ENCODE measurements at regions not wholly inside any gene's neighbourhood (a gene's known extent, or its start where the extent isn't known, plus 50 kb on each side); places are given as distances from the start of the nearest gene placed in this dataset.

DNA sequence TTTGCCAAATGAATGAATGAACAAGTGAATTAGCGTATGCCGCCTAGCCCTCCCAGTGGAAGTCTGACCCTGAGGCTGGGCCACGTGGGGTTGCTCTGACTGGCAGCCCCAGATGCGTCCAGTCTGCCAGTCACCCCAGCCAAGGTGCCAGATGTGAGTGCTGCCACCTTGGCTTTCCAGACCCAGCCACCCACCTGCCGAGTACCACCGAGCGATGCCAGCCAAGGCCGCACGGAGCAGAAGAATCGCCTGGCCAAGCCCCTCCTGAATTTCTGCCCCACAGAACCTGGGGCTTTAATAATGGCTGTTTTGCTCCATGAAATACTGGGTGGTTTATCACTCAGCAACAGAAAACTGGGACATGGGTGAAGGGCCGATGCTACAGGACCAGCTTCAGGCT lies 59.3 kb downstream of the ADRA2C start:
- intact Hi-C loops (cut with DNase I): no loop called here
- no peak overlapping the region for H3K4me3 ChIP-seq (replicated peaks in 1 of 3)
- peaks cover 13 to 16% of the 10 kb centered on the region in 2 donors for H3K4me1 ChIP-seq
- WGBS, 2 donors: 88 to 93% methylated on average over 10 to 11 of the region's 11 CpGs
- no peak for TF ChIP-seq POLR2A (IDR thresholded peaks at IDR 0.05)
- TF ChIP-seq, protein P1, sequence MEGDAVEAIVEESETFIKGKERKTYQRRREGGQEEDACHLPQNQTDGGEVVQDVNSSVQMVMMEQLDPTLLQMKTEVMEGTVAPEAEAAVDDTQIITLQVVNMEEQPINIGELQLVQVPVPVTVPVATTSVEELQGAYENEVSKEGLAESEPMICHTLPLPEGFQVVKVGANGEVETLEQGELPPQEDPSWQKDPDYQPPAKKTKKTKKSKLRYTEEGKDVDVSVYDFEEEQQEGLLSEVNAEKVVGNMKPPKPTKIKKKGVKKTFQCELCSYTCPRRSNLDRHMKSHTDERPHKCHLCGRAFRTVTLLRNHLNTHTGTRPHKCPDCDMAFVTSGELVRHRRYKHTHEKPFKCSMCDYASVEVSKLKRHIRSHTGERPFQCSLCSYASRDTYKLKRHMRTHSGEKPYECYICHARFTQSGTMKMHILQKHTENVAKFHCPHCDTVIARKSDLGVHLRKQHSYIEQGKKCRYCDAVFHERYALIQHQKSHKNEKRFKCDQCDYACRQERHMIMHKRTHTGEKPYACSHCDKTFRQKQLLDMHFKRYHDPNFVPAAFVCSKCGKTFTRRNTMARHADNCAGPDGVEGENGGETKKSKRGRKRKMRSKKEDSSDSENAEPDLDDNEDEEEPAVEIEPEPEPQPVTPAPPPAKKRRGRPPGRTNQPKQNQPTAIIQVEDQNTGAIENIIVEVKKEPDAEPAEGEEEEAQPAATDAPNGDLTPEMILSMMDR (IDR thresholded peaks at IDR 0.05): no peak
- no peaks in the 10 kb centered on the region for H3K9me3 ChIP-seq
- no peaks in the 10 kb centered on the region for H3K27me3 ChIP-seq
- H3K36me3 ChIP-seq: no peaks in the 10 kb centered on the region
- H3K27ac ChIP-seq: no peak overlapping the region
- no peak for DNase-seq

DNA sequence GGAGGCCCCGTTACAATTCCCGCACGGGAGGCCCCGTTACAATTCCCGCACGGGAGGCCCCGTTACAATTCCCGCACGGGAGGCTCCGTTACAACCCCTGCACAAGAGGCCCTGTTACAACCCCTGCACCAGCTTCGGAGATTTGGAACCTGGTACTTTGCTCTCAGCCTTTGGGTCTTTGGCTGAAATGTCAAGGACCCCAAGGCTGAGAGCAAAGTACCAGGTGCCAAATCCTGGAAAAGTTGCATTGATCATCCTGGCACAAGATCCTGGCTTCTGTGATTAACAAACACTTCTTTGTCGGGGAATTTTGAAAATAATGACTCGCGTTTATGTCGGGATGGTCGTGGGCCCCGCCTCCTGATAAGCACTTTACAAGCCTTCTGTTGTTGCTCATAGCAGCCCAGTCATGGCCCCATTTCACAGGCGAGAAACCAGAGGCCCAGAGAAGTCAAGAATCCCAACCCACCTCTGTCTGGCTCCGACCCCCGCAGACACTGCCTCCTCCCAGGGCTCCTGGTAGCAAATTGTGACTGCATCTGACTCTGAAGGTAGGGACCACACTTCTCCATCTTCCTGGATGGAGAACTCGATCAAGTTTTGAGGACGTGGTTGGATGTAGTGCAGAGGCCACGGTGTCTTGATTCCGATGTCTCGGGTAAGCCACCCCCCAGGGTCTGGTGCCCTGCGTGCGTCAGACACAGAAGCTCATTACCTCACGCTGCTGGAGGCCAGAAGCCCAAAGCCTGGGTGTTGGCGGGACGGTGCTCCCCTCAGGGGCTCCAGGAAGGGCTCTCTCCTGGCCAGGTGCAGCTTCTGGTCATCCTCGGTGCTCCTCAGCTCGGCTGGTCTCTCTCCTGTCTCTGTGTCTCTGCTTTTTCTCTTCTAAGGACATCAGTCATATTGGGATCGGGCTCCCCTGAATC lies 60.3 kb downstream of the ADRA2C start:
- H3K36me3 ChIP-seq: no peaks in the 10 kb centered on the region
- no peak for TF ChIP-seq POLR2A (IDR thresholded peaks at IDR 0.05)
- TF ChIP-seq, protein P1 (IDR thresholded peaks at IDR 0.05): no peak
- intact Hi-C loops (cut with DNase I): no loop called here
- 79% methylated on average over 25 to 27 of the region's 33 CpGs for WGBS, 2 donors
- peaks cover 13 to 16% of the 10 kb centered on the region in 2 donors for H3K4me1 ChIP-seq
- no peak overlapping the region for H3K4me3 ChIP-seq (replicated peaks in 1 of 3)
- DNase-seq: no peak
- H3K9me3 ChIP-seq: no peaks in the 10 kb centered on the region
- H3K27me3 ChIP-seq: no peaks in the 10 kb centered on the region
- peak overlapping the region in 1 of 3 donors; percentile 48 for H3K27ac ChIP-seq

DNA sequence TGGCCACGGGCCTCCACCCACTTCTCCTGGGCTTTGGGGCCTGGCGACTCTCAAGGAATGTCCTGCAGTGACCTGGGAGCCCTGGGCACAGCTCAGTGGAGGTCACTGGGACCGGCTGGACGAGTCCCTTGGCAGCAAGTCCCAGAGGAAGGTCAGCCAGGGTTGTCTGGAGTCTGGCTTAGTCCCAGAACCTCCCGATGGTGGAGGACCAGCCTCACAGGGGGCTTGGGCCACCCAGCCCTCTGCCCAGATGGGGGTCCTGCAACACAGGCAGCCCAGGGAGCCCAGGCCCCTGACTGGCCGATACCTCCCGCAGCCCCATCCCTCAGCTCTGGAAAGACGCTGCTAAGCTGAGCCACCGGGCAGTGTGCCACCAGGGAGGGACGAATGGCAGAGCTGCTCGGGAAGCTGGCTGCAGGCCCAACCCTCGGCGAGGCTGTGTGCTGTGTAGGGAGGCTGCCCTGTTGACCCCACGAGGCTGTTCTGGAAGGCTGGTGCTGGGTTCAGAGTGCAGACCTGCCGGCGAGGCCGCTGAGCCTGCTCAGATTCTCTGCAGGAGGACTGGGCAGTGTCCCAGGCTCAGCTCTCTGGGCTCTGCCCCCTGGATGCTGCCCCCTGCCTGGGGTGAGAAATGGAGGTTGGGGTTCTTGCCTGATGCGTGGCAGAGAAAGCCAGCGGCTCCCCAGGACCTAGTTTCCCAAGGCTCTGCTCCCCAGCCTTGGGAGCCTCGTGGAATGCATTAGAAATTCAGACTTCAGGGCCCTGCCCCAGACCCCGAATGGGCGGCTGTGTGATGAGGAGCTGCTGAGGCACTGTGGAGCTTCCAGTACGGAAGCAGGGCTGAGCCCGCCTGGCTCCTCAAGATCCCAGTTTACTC lies 61.7 kb downstream of the ADRA2C start:
- peak overlapping the region in 1 of 3 donors; percentile 8 for H3K27ac ChIP-seq

DNA sequence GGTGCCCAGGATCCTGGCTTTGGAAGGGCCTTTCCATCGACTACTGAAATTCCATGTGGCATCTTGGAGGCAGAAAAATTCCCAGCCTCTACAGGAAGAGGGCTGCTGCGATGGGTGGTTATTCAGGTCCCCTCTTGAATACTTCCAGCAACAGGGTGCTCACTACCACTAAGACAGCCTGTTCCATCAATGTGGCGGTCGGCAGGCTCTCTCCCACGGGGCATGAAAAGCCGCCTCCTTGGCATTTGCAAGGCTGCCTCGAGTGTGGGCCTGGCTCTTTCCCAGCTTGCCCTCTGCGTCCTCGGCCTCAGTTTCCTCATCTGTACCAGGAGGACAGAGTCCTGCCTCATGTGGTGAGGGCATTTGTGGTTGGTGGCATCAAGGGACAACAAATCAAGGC lies 62.4 kb downstream of the ADRA2C start:
- H3K36me3 ChIP-seq: no peaks in the 10 kb centered on the region
- no peak overlapping the region for H3K4me3 ChIP-seq (replicated peaks in 1 of 3)
- TF ChIP-seq, protein P1 (IDR thresholded peaks at IDR 0.05): no peak
- TF ChIP-seq POLR2A (IDR thresholded peaks at IDR 0.05): no peak
- H3K4me1 ChIP-seq: peaks cover 13 to 16% of the 10 kb centered on the region in 2 donors
- DNase-seq: no peak
- WGBS, 2 donors: 93 to 94% methylated on average over 7 to 9 of the region's 9 CpGs
- intact Hi-C loops (cut with DNase I): no loop called here
- H3K9me3 ChIP-seq: no peaks in the 10 kb centered on the region
- H3K27ac ChIP-seq: no peak overlapping the region
- H3K27me3 ChIP-seq: no peaks in the 10 kb centered on the region

More for the DNA sequence above, 61.7 kb downstream of the ADRA2C start:
- Histone ChIP-seq H3K4me3 (replicated peaks in 1 of 3) (no peak overlapping the region), H3K36me3 (no peaks in the 10 kb centered on the region), H3K4me1 (peaks cover 13 to 16% of the 10 kb centered on the region in 2 donors), H3K27me3 (no peaks in the 10 kb centered on the region), H3K9me3 (no peaks in the 10 kb centered on the region)
- WGBS, 2 donors: 28 to 43% methylated on average over 12 to 19 of the region's 24 CpGs
- no peak for TF ChIP-seq POLR2A (IDR thresholded peaks at IDR 0.05)
- TF ChIP-seq, protein P1 (IDR thresholded peaks at IDR 0.05): no peak
- peak; percentile 92 to 96 for DNase-seq
- intact Hi-C loops (cut with DNase I): no loop called here

All from thyroid gland (tissue), 4 donors.